DMS53 (cell line): ENCODE measurements at regions not wholly inside any gene's neighbourhood (a gene's known extent, or its start where the extent isn't known, plus 50 kb on each side); places are given as distances from the start of the nearest gene placed in this dataset.
"Not testable (repeated sequence)": the region's sequence is repeated elsewhere in the genome, so short reads cannot be mapped to it uniquely, and the experiment has no call there.

Source experiments
- DNase-seq: peaks from one replicate; lab custom pipeline; 2025; lab: John Stamatoyannopoulos, UW

- no peak for DNase-seq
These were observed 408.3 kb upstream of the MAF start for GRCh38 chr16:80008857-80009256.

GRCh38 chr16:80007231-80007630 is 406.7 kb upstream of the MAF start:
- DNase-seq, result no peak

DNA sequence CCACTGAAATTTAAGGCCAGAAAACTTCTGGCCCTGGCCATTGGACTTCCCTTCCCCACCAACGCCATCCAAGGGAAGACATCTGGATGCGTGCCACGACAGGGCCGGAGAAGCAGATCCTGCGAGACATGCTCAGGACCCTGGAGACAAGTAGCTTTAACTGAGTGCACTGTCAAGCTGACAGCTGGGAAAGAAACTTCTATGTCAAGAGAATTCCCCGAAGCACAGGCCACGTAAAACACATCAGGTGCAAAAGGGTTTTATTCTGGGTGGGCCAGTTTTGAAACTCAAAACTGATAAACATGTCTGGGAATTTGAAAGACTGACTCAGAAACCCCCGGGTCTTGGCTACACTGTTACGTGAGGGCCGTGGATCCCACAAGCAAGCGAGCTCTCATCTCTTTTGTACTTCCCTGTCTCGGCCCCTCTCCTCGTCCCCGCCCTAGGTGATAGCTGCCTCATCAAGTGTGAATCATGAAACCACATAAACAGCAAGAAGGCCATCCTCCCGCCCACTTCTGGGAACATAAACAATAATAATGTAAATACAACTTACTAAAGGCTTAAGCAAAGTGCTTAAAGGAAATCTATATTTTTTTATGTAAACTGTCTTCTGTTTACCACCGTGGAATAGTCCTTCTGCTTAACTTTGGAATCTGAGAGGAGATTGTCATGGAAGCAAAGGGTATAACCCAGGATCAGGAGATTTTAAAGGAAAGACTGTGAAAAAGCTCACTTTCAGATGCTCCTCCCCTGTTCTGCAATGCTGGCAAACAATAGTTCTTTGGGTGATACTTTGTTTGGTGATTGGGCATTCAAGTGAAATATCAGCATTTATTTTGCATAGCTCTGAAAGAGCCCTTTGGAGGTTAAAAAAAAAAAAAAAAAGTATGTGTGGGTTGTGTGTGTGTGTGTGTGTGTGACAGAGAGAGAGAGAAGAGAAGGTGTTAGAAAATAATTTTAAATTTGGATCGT is 406.0 kb upstream of the MAF start:
- peak; percentile 67 for DNase-seq

DNA sequence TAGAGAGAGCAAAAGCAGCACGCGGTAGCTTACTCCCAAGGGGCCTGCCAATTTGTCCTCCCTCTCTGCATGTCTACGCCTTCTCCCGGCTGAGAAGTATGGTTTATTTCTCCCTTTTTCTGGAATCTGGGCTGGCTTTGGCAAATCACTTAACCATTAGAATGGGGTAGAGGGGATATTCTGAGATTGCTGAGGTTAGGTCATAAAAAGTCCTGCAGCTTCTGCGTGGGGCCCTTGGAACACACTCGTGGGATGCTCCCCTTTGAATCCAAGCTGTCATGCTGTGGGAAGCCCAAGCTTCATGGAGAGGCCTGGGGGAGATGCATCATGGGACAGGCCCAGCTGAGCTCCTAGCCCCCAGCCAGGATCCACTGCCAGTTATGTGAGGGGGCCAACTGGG is 403.6 kb upstream of the MAF start:
- DNase-seq, result no peak

DNA sequence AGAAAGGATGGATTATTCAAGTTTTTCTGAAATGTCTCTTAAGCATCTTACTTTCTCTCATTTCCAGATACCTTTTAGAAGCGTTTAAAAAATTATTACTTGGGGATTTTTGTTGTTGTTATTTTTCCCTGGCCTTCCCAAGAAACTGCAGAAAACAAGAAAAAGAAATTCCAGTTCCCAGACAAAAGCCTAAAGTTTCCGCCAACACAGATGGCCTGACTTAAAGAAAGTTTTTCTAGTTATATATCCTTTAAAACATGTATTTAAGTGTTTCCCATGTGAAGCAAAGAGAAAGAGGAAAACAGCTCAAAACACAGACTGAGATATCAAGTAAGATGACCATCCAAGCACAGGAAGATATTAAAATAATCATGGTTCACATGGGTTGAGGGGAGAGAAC is 401.7 kb upstream of the MAF start:
- DNase-seq, result no peak

DNA sequence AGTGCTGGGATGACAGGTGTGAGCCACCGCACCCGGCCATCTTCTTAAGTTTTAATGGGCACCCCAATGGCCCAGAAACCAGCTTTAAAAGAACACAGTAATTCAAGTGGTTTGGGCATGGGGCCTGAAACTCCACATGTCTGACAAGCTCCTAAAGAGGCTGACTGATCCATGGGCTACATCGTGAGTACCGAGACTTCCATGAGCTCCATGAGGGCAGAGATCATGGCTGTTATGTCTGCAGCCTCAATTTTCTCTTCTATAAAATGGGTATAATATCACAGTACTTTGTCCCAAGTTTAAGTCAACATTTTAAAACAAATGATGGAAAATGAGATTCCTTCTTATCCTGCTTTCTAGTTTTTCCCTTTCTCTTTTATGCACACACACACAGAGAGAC is 397.6 kb upstream of the MAF start:
- no peak for DNase-seq

GRCh38 chr16:79997257-79997656 is 396.7 kb upstream of the MAF start:
- peak; percentile 47 for DNase-seq

DNA sequence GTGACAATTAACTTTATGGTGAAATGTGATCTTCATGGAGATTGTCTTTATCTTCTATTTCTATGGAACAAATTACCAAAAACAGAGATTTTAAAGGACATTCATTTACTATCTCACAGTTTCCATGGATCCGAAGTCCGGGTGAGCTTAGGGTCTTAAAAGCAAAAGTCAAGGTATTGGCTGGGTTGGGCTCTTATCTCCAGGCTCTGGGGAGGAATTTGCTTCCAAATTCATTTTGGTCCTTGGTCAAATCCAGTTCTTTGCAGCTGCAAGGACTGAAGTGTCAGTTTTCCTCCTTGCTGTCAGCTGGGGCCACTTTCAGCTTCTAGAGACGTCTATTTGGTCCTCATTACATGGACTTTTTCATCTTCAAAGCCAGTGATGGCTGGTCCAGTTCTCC is 395.8 kb upstream of the MAF start:
- no peak for DNase-seq

- no peak for DNase-seq
These were observed 394.8 kb upstream of the MAF start for GRCh38 chr16:79995315-79995714.

GRCh38 chr16:79994418-79994817 is 393.9 kb upstream of the MAF start:
- DNase-seq, result no peak

GRCh38 chr16:79993629-79994209 is 393.2 kb upstream of the MAF start:
- DNase-seq, result no peak

DNA sequence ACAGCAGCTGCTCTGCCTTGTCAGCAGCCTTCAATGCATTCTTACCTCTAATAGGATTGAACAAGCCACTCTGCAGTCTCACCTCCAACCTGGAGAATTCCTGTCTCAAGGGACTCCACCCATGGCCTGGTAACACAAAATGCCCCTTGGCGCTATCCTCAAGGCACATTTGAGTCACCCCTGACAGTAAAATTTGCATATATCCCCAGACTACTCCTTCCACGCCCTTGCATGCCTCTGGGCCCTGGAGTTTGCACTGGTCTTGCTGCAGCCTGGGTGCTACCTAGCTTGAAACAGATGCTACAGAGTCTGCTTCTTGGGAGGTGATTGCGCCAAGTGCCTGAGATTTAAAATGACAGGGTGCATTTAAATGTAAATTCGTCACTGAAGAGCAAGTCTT is 391.4 kb upstream of the MAF start:
- no peak for DNase-seq

- no peak for DNase-seq
These were observed 388.2 kb upstream of the MAF start for GRCh38 chr16:79988721-79989220.

- no peak for DNase-seq
These were observed 387.6 kb upstream of the MAF start for GRCh38 chr16:79988089-79988488.

DNA sequence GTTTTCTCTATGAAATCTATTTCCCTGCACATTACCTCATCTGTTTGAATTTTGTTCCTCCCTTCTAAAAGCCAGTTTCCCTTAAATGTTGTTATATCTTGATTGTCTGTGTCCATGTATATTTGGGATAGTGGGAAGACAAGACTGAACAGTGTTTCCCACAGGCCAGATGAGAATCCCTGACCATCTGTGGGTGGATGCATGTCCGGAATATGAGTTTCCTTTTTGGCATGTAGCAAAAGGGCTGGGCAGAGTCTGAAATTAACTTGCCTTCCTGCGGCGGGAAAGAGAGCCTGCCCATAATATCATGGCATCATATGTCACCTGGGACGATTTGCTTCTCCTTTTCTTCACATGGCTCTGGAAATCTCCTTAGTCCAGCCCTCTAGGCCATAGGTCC is 385.8 kb upstream of the MAF start:
- no peak for DNase-seq

DNA sequence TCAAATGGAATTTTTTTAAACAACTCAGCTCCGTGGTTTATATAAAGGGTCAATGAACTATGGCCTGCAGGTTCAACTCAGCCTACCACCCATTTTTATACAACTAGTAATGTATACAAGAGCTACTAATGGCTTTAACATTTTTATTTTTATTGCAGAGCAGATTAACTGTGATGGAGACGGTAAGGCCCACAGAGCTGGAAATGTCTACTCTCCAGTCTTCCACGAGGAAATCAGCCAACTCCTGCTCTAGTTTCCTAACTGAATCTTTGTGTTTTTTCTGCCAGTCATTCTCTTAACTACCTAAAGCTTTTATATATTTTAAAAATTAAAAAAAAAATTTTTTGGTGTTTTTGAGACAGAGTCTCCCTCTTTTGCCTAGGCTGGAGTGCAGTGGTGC is 385.1 kb upstream of the MAF start:
- no peak for DNase-seq

GRCh38 chr16:79984149-79984548 is 383.6 kb upstream of the MAF start:
- not testable (repeated sequence) for DNase-seq

DNA sequence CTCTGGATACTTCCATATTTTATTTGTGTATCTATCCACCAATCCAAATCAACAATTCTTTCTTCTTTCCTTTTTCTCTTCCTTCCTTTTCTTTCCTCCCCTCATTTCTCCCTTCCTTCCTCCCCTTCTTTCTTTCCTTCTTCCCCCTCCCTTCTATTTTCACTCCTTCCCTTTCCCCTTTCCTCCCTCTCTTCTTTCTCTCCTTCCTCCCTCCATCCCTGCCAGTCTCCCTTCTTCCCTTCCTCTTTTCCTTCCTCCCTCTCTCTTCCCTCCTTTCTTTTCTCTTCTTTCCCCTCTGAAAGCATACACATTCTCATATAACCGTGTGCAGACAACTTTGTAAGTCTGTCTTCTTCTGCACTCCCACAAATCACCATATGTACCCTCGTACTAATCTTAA is 382.3 kb upstream of the MAF start:
- DNase-seq, result no peak

DNA sequence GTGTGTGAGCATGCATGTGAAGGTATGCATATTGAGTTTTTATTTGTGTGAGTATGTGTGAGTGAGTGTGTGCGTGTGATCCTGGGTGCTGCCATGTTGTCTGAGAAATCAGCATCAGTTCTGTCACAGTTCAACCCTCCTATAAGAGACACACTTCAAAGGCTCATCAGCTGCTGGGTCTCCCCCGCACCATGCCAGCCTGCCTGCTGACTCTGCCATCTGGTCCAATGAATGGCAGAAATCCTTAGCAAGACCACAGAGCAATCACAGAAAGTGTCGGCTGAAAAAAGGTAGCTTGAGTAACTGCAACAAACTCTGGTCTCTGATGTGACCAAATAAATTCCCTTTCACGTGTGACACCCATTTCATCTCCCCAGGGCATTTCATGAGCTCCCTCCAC is 381.8 kb upstream of the MAF start:
- no peak for DNase-seq

DNA sequence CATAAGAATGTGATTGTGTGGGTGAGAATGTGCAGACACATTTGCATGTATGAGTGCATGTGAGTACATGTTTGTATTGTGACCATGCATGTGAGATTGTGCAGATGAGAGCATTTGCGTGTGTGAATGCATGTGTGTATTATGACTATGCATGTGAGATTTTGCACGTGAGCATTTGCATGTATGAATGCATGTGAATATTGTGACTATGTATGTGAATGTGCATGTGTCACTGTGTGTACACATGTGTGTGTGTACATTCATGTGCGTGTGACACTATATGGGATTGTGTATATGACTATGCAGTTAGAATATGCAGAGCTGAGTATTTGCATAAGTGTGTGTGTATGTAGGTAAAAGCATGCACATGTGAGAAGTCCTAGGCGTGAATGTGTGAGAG is 381.3 kb upstream of the MAF start:
- DNase-seq, result no peak

DNA sequence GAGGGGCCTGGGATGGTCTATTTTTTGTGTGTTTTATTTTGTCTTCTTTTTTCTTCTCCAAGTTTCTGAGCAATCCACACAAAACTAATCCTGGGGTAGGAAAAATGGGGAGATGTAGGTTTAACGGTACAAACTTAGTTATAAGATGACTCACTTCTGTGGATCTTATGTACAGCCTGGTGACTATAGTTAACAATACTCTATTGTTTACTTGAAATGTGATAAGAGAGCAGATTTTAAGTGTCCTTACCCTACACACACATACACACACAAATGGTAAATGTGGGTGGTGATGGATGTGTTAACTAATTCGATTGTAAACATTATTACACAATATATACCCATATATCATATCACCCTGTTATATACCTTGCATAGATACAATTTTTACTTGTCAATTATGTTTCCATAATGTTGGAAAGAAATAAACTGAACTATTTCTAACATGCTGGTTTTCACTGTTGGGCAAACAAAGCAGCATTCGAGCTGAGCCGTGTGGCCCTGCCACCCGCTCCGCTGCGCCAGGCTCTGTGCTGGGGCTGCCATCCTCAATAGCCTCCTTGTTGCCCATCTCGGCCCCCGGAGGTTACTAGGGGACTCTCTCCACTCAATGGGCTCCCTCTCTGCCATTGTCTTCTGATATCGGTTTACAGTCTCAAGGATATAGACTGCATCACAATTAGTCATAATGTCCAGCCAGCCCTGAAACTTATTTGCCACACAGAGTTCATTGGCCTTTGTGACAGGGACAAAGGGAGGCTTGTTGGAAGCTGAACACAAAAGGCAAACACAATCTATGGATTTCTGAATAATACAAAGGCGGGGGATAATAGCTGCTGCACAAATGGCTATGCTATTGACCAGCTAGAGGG is 380.3 kb upstream of the MAF start:
- peak; percentile 14 for DNase-seq
